Liver (tissue), 8 donors: ENCODE measurements at regions not wholly inside any gene's neighbourhood (a gene's known extent, or its start where the extent isn't known, plus 50 kb on each side); places are given as distances from the start of the nearest gene placed in this dataset.

ENCODE experiments used
- DNase-seq: peaks from one replicate; pipeline ENCODE4 v3.0.0-alpha.2; 2017; ENCODE audit warnings: low spot score
- H3K27ac ChIP-seq, 2 donors: one replicate each; pipeline ENCODE4 v1.7.0; 2013; ENCODE audit warnings: inconsistent platforms in 2 of 2, low read length in 2 of 2, control low read depth in 1 of 2, low read depth in 1 of 2, mild to moderate bottlenecking in 1 of 2
- H3K27me3 ChIP-seq, 4 donors: one replicate each; pipeline versions ENCODE4 v1.6.1 to v1.7.0; 2013; ENCODE audit warnings: low read length in 3 of 4, inconsistent platforms in 1 of 4, mild to moderate bottlenecking in 1 of 4, moderate library complexity in 1 of 4; ENCODE audit not compliant: control insufficient read depth in 4 of 4, insufficient read depth in 4 of 4
- H3K36me3 ChIP-seq, 4 donors: one replicate each; pipeline versions ENCODE4 v1.6.1 to v1.7.0; 2013; ENCODE audit warnings: low read length in 3 of 4, mild to moderate bottlenecking in 3 of 4, low read depth in 1 of 4, moderate library complexity in 1 of 4; ENCODE audit not compliant: control insufficient read depth in 4 of 4, insufficient read depth in 3 of 4
- H3K4me1 ChIP-seq, 4 donors: one replicate each; pipeline versions ENCODE4 v1.6.1 to v1.7.0; 2013; ENCODE audit warnings: low read length in 3 of 4, mild to moderate bottlenecking in 3 of 4, moderate library complexity in 1 of 4; ENCODE audit not compliant: control insufficient read depth in 4 of 4, insufficient read depth in 4 of 4
- H3K4me3 ChIP-seq, 3 donors: one replicate each; pipeline versions ENCODE4 v1.6.1 to v1.7.0; 2013; ENCODE audit warnings: low read length in 3 of 3, control low read depth in 1 of 3, low read depth in 1 of 3, mild to moderate bottlenecking in 1 of 3
- H3K9ac ChIP-seq, 2 donors: one replicate each; pipeline ENCODE4 v1.7.0; 2013; ENCODE audit warnings: low read length in 2 of 2, mild to moderate bottlenecking in 2 of 2, moderate library complexity in 2 of 2, control low read depth in 1 of 2, low read depth in 1 of 2
- H3K9me3 ChIP-seq, 4 donors: one replicate each; pipeline versions ENCODE4 v1.6.1 to v1.7.0; 2013; ENCODE audit warnings: low read length in 3 of 4; ENCODE audit not compliant: control insufficient read depth in 4 of 4
- FOXA1 ChIP-seq: IDR thresholded peaks from 2 replicates; pipeline ENCODE4 v1.6.1; 2016; ENCODE audit warnings: antibody characterized with exemption
- FOXA2 ChIP-seq: IDR thresholded peaks from 2 replicates; pipeline ENCODE4 v1.6.1; 2016; ENCODE audit warnings: antibody characterized with exemption
- GABPA ChIP-seq, 2 donors: IDR thresholded peaks in 1 of 2; conservative IDR thresholded peaks in 1 of 2; 2 replicates each; pipeline ENCODE4 v1.6.1; 2016; ENCODE audit warnings: antibody characterized with exemption in 2 of 2, mild to moderate bottlenecking in 1 of 2, moderate library complexity in 1 of 2
- HNF4A ChIP-seq, 2 donors: conservative IDR thresholded peaks; 2 replicates each; pipeline ENCODE4 v1.6.1; 2016; ENCODE audit warnings: antibody characterized with exemption in 2 of 2, mild to moderate bottlenecking in 2 of 2
- RAD21 ChIP-seq, 2 donors: IDR thresholded peaks; 2 replicates each; pipeline ENCODE4 v1.6.1; 2016; ENCODE audit warnings: antibody characterized with exemption in 2 of 2, mild to moderate bottlenecking in 2 of 2
- RXRA ChIP-seq, 2 donors: IDR thresholded peaks; 2 replicates each; pipeline ENCODE4 v1.6.1; 2017 to 2018; ENCODE audit warnings: antibody characterized with exemption in 2 of 2, mild to moderate bottlenecking in 1 of 2
- TAF1 ChIP-seq: conservative IDR thresholded peaks from 2 replicates; pipeline ENCODE4 v1.6.1; 2016; ENCODE audit warnings: antibody characterized with exemption, mild to moderate bottlenecking
- YY1 ChIP-seq: IDR thresholded peaks from 2 replicates; pipeline ENCODE4 v1.6.1; 2016; ENCODE audit warnings: antibody characterized with exemption, mild to moderate bottlenecking
- WGBS: extraction: QIAGEN DNeasy Blood & Tissue Kit; methylation state at CpG from one replicate; pipeline ENCODE4 v1.1.7; 2013; 5-methylcytosine and 5-hydroxymethylcytosine counted together
- TF ChIP-seq, protein P1 (sequence below): IDR thresholded peaks from 2 replicates; pipeline ENCODE4 v1.6.1; 2016; ENCODE audit warnings: antibody characterized with exemption
- TF ChIP-seq, protein P2 (sequence below): IDR thresholded peaks from 2 replicates; pipeline ENCODE4 v1.6.1; 2016; ENCODE audit warnings: antibody characterized with exemption
- TF ChIP-seq, protein P3 (sequence below): IDR thresholded peaks from 2 replicates; pipeline ENCODE4 v1.6.1; 2016; ENCODE audit warnings: antibody characterized with exemption, mild to moderate bottlenecking
- TF ChIP-seq, protein P4 (sequence below): IDR thresholded peaks from 2 replicates; pipeline ENCODE4 v1.6.1; 2016; ENCODE audit warnings: antibody characterized with exemption
- TF ChIP-seq, protein P5 (sequence below): fragments of 150-350 bp; IDR thresholded peaks from 2 replicates; pipeline ENCODE4 v1.5.1; 2017; ENCODE audit warnings: improper control_type of control experiment, low read depth, low read length; ENCODE audit not compliant: missing input control
- donor health status: healthy.
- donor health status: healthy.
- donor health status: healthy.
- donor health status: healthy.
- donor health status: healthy.

DNA sequence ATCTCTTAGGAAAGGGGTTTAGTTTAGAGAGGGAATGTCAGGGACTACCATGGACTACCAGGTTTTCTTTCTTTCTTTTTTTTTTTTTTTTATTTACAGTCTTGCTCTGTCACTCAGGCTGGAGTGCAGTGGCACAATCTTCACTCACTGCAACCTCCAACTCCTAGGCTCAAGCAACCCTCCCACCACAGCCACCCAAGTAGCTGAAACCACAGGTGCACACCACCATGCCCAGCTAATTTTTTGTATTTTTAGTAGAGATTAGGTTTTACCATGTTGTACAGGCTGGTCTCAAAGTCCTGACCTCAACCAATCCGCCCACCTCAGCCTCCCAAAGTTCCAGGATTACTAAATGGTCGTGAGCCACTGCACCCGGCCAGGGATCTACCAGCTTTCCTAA lies 572.7 kb downstream of the CAAP1 start (continued):
- TF ChIP-seq, protein P1, sequence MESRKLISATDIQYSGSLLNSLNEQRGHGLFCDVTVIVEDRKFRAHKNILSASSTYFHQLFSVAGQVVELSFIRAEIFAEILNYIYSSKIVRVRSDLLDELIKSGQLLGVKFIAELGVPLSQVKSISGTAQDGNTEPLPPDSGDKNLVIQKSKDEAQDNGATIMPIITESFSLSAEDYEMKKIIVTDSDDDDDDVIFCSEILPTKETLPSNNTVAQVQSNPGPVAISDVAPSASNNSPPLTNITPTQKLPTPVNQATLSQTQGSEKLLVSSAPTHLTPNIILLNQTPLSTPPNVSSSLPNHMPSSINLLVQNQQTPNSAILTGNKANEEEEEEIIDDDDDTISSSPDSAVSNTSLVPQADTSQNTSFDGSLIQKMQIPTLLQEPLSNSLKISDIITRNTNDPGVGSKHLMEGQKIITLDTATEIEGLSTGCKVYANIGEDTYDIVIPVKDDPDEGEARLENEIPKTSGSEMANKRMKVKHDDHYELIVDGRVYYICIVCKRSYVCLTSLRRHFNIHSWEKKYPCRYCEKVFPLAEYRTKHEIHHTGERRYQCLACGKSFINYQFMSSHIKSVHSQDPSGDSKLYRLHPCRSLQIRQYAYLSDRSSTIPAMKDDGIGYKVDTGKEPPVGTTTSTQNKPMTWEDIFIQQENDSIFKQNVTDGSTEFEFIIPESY, result no peak

DNA sequence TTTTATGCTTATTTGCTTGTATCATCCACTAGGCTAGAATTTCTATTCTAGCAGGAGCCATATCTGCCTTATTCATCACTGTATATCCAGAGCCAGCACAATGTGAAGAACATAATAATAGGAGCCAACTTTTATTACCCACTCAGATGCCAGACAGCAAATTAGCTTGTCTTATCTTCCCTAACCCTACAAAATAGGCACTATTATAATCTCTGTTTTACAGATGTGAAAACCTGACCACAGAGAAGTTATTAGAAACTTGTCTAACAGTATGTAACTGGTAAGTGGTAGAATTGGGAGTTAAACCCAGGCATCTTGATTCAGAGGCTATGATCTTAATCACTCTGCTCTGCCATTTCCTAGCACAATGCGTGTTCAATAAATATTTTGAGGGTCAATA lies 579.5 kb downstream of the CAAP1 start:
- Histone ChIP-seq H3K36me3 (no peaks in the 10 kb centered on the region), H3K27me3 (peaks cover 0 to 7% (median under 1%) of the 10 kb centered on the region in 4 donors), H3K9ac (no peak overlapping the region), H3K4me1 (no peaks in the 10 kb centered on the region), H3K4me3 (no peak overlapping the region), H3K27ac (no peak overlapping the region), H3K9me3 (no peaks in the 10 kb centered on the region)
- 58% methylated on average over 1 of the region's 1 CpG for WGBS
- DNase-seq, result no peak
- TF ChIP-seq, protein P2, sequence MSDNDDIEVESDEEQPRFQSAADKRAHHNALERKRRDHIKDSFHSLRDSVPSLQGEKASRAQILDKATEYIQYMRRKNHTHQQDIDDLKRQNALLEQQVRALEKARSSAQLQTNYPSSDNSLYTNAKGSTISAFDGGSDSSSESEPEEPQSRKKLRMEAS, result no peak
- no peak for TF ChIP-seq HNF4A (conservative IDR thresholded peaks at IDR 0.05)

DNA sequence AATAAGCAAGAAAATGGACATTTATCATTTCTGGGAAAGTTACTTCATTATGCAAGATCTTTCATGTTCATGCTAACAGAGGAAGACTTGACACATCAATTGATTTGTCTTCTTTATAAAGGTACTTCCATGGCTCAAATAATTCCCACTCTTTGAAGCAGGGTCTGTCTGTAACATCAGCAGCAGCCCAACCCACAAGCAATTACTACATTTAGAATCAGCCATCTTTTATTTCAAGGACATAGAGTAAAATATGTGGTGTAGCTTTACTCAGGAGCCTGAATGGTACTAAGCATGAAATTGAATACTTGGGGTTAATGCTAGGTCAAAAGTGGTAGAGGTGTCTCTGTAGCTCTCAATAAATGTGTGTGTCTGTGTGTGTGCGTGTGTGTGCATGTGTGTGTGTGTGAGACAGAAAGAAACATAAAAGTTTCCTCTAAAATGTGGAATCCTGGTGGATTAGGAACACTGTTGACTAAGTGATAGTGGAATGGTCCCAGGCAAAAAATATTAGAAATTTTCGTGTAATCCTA lies 581.1 kb downstream of the CAAP1 start:
- no peak for TF ChIP-seq FOXA2
- no peak for TF ChIP-seq RXRA (IDR thresholded peaks at IDR 0.05)
- TF ChIP-seq, protein P3, sequence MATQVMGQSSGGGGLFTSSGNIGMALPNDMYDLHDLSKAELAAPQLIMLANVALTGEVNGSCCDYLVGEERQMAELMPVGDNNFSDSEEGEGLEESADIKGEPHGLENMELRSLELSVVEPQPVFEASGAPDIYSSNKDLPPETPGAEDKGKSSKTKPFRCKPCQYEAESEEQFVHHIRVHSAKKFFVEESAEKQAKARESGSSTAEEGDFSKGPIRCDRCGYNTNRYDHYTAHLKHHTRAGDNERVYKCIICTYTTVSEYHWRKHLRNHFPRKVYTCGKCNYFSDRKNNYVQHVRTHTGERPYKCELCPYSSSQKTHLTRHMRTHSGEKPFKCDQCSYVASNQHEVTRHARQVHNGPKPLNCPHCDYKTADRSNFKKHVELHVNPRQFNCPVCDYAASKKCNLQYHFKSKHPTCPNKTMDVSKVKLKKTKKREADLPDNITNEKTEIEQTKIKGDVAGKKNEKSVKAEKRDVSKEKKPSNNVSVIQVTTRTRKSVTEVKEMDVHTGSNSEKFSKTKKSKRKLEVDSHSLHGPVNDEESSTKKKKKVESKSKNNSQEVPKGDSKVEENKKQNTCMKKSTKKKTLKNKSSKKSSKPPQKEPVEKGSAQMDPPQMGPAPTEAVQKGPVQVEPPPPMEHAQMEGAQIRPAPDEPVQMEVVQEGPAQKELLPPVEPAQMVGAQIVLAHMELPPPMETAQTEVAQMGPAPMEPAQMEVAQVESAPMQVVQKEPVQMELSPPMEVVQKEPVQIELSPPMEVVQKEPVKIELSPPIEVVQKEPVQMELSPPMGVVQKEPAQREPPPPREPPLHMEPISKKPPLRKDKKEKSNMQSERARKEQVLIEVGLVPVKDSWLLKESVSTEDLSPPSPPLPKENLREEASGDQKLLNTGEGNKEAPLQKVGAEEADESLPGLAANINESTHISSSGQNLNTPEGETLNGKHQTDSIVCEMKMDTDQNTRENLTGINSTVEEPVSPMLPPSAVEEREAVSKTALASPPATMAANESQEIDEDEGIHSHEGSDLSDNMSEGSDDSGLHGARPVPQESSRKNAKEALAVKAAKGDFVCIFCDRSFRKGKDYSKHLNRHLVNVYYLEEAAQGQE, result no peak
- TF ChIP-seq TAF1, result no peak
- TF ChIP-seq, protein P4, sequence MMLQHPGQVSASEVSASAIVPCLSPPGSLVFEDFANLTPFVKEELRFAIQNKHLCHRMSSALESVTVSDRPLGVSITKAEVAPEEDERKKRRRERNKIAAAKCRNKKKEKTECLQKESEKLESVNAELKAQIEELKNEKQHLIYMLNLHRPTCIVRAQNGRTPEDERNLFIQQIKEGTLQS, result no peak
- TF ChIP-seq, protein P5, sequence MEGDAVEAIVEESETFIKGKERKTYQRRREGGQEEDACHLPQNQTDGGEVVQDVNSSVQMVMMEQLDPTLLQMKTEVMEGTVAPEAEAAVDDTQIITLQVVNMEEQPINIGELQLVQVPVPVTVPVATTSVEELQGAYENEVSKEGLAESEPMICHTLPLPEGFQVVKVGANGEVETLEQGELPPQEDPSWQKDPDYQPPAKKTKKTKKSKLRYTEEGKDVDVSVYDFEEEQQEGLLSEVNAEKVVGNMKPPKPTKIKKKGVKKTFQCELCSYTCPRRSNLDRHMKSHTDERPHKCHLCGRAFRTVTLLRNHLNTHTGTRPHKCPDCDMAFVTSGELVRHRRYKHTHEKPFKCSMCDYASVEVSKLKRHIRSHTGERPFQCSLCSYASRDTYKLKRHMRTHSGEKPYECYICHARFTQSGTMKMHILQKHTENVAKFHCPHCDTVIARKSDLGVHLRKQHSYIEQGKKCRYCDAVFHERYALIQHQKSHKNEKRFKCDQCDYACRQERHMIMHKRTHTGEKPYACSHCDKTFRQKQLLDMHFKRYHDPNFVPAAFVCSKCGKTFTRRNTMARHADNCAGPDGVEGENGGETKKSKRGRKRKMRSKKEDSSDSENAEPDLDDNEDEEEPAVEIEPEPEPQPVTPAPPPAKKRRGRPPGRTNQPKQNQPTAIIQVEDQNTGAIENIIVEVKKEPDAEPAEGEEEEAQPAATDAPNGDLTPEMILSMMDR, result no peak
- no peak for TF ChIP-seq HNF4A (conservative IDR thresholded peaks at IDR 0.05)
- TF ChIP-seq GABPA (IDR thresholded peaks at IDR 0.05 in 1 of 2, conservative IDR thresholded peaks at IDR 0.05 in 1 of 2), result no peak
- TF ChIP-seq, protein P2, result no peak
- no peak for TF ChIP-seq YY1
- TF ChIP-seq FOXA1, result no peak
- no peak for TF ChIP-seq RAD21 (IDR thresholded peaks at IDR 0.05)
- Histone ChIP-seq H3K36me3 (no peaks in the 10 kb centered on the region), H3K9me3 (no peaks in the 10 kb centered on the region), H3K27ac (no peak overlapping the region), H3K4me3 (no peak overlapping the region), H3K27me3 (peaks cover 0 to 5% (median 0%) of the 10 kb centered on the region in 4 donors), H3K9ac (no peak overlapping the region), H3K4me1 (no peaks in the 10 kb centered on the region)
- 62% methylated on average over 2 of the region's 2 CpGs for WGBS
- no peak for DNase-seq
